EL (cell line): ENCODE measurements at regions not wholly inside any gene's neighbourhood (a gene's known extent, or its start where the extent isn't known, plus 50 kb on each side); places are given as distances from the start of the nearest gene placed in this dataset.

ENCODE experiments used
- DNase-seq: peaks from one replicate; pipeline ENCODE4 v3.0.0-alpha.2; 2016

DNA sequence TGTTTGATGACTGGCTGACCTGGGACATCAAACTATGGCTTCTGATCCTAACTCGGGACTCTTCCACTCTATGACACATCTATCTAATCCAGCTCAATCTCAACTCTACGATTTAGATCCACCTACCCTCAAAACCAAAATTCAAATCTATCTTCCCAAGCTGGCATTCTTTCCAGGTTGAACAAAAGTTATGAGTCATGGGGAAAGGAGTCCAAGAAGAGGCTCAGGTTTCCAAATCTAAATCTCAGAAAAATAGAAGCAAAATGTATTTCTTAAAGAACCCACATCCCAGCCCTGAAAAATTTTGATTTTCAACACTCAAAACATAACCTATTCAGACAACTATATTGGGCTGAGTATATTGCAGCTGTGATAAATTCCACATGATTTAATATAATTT lies 143.9 kb upstream of the IPO5 start:
- no peak for DNase-seq

DNA sequence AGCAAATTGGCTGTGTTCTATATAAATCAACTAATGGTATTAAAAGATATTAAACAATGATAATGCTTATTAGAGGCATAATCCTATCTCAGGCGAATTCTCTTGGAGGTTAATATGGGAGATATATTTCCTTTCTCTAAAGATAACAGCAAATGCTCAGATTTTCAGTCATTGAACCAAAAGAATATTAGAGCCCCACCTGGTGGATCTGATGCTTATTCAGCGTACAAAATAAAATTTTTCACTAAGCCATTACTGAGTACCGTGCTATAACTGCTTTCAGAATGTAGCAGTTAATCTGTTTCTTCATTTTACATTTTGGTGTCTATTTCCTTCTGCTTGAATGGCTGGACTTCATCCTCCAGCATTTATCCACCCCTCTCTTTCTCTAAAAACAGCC lies 143.3 kb upstream of the IPO5 start:
- DNase-seq = peak; percentile 3

DNA sequence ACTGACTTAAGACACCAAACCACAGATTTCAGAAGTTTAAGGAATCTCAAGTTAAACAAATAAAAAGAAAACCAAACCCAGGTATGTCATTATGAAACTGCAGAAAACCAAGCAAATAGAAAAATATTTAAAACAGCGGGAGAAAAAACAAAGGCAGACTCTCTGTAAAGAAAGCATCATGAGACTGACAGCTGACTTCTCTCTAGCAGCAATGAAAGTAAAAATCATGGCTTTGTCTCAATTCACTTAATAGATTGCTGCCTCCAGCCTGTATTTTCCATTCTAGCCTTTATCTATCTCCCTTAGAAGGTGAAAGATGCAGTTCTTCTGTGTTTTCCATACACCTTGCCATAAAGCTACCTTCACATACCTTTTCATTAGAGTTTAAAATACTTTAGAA lies 131.1 kb upstream of the IPO5 start:
- DNase-seq = no peak

DNA sequence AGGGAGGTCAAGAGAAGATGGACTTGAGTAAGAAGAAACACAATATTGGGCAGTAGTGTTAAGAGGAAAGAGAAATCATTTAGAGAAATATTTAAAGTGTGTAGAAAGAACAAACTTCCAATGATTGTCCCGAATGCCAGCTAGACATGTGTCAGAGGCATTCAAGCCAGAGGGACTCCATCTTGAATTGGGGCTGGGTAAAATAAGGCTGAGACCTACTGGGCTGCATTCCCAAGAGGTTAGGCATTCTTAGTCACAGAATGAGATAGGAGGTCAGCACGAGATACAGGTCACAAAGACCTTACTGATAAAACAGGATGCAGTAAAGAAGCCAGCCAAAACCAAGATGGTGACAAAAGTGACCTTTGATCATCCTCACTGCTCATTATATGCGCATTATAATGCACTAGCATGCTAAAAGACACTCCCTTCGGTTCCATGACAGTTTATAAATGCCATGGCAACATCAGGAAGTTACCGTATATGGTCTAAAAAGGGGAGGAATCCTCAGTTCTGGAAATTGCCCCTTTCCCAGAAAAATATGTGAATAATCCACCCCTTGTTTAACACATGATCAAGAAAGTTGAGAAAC lies 127.0 kb upstream of the IPO5 start:
- DNase-seq = no peak

DNA sequence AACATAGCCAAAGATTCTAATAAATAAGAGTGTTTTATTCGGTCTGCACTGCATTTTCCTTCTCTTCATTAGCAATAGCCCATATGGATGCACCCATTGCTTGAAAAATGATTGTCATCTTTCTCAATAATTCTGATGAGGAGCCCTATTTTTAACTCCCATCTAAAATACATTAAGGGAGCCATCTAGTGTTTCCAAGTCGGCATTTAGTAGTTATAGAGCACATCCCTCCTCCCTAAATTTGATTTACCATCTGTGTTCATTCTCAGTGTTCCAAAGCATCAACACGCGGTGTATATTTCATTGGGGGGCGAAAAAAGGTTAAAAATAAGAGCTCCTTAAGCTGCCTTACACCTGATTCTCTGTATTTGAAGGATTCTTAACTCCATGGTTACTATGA lies 119.2 kb upstream of the IPO5 start:
- no peak for DNase-seq

DNA sequence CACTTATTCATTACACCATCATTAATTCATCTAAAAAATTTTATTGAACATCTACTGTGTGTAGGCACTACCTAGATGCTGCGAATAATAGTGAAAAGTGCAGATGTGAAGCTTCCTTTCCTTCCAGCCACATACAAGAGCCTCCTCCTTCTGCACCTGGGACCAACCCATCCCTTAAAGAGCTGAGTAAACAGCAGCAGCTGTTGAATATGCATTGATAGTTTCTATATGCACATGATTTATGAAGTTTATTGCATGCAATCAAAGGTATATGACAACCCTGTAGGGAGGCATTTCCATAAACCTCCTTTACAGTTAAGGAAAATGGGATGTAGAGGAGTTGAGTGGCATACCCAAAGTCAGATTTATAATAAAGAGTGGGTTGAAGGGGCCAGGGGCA lies 110.3 kb upstream of the IPO5 start:
- no peak for DNase-seq

DNA sequence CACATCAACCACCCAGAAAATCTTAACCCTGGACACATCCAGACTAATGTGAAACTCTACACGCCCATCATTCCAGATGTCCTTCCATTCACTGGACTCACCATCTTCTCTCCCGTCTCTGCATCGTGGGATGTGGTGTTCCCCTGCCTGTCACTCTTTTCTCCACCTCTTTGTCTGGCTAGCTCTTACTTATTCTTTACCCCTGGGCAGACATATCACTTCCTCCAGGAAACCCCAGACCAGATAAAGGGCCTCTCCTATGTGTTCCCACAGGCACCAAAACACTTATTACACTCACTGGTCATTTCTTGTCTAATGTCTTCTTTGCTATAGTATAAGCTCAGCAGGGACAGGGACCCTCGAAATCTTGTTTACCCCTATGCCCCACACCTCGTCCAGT lies 109.3 kb upstream of the IPO5 start:
- no peak for DNase-seq

DNA sequence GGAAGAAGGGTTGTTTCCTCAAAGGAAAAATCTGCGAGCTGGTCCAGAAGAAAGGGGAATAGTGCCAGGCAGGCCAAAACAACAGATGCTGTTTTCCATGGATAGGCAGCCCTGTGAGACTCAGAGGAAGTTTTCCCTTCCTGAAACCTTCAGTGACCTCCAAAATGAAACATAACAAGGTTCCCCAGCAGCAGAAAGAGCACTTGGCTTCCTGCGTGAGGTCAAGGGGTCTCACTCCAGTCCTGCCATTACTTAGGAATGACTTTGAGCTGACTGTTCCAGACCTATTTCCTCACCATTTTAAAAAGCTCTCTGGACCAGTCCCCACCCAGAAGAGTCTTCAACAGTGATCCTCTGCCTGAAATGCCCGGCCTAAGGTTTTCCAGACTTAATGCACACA lies 104.6 kb upstream of the IPO5 start:
- DNase-seq = no peak

DNA sequence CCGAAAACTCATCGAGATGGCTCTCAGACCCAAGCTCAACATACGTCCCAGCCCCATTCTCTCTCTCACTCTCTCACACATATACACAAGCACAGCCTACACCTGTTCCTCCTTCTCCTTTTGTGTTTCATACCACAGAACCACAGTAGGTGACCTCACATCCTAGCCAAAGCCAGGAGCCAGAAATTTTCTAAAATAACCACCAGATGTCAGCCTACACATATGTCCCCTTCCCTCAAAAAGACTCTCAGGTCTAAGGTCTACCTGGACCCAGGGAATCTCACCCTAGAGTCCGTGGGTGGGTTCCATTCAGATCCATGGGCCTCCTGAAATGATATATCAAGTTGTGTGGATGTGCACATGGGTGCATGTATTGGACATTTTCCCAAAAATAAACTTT lies 104.2 kb upstream of the IPO5 start:
- peak; percentile 25 for DNase-seq

DNA sequence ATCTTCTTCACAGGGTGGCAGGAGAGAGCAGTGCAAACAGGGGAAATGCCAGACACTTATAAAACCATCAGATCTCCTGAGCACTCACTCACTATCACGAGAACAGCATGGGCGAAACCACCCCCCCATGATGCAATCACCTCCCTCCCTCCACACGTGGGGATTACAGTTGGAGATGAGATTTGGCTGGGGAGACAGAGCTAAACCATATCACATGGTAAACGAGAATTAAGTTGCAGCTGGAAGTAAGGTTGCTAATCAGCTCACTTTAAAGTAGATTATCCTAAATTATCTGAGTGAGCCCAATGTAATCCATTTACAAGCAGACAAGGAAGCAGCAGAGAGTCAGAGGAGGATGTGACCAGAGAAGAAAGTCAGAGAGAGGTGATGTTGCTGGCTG lies 102.2 kb upstream of the IPO5 start:
- DNase-seq = no peak

DNA sequence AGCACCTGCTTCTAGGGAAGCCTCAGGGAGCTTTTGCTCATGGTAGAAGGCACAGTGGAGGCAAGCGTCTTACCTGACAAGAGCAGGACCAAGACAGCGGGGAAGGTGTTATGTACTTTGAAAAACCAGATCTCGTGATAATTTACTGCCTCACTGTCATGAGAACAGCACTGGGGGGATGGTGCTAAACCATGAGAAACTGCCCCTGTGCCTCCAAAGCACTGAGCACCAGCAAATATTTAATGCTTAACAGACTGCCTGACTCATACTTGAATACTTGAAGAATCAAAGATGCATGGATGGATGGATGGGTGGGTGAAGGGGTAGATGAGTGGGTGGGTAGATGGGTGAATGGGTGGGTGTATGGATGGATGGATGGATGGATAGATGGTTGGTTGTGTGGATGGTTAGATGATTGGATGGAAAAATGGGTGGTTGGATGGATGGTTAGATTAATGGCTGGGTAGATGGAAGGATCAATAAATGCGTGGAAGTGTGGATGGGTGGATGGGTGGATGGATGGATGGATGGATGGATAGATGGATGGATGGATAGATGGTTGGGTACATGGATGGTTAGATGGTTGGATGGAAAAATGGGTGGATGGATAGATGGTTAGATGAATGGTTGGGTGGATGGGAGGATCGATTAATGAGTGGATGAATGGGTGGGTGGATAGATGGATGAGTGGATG lies 101.1 kb upstream of the IPO5 start:
- DNase-seq = no peak

DNA sequence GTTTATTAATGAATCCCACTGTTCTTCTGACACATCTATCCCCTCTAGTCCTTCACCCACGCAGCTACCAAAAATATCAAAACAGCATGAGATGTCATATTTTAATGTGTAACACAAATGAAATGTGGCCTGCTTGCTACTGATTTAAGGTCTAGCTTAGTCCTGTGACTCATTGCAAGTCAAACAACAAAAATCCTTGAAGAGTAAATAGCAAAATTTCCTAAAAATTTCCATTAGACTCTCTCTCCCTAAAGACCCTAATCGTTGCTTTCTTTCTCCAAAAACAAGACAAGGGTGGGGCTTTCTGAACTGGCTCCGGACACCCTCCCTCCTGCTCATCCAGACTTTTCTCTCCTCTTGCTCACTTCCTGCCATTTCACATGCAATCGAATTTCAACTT lies 99.9 kb upstream of the IPO5 start:
- DNase-seq = peak; percentile 39

DNA sequence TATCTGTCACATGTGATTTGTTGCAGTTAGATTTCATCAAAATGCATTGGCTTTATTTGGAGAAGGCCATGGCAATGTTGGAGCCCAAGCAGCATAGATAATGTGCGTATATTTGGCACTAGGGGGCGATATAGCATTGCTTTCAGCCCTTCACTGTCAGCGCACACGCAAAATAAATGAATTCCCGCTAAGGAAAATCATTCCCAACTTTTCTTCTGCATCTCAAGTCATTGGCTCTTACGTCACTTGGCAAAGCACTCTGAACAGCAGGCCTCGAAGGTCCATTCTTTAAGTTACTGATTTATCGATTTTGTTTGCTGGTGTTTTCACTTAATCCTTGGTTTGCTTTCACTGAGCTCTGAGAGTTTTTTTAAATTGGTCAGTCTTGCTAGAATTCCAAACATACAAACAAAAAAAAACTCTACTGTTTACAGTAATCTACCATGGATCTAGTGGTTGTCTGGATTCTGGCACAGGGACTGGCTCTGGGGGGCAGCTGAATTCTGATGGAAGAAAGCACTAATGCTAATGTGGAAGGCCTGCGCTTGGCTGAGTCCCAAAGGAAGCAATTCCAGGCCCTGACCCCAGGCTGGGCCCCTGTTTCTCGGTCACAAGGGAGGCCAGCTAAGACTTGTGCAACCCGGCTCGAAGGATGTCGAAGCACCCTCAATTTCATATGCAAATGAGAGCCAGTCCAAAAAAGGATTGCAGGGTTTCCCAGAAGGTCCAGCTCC lies 97.7 kb upstream of the IPO5 start:
- peak; percentile 80 for DNase-seq

DNA sequence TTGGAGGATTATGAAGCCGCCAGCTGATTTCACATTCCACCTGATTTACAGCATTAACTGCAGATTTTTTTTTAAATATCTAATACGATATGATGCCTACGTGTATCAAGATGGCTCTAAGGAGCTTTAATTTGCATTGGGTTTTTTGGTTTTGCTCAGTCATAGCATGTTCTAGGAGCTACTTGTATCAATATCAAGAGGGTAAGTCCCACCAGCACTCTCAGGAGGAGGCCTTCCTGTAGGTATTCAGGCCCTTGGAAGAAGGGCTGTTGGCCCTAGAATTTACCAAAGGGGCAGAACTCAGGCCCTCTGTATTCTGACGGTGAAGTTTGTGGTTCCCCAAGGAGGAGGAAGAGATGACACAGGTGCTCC lies 97.2 kb upstream of the IPO5 start:
- DNase-seq = no peak

DNA sequence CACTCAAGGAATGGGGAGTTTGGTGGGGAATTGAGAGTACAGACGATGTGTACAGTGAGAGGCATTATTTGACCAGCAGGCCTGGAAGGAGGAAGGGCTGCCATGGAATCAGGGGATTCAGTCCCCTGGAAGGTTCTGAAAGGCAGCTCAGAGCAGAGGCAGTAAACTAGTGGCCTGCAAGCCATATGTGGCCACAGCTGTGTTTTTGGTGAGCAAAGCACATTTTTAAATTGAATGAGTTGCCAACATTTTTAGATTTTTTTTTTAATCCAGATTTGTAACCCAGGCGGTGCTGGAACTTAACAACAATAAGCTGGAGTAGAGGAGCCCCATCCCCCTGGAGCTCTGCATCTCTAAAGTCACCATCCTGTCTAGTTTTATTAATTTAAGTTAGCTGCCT lies 95.3 kb upstream of the IPO5 start:
- no peak for DNase-seq

DNA sequence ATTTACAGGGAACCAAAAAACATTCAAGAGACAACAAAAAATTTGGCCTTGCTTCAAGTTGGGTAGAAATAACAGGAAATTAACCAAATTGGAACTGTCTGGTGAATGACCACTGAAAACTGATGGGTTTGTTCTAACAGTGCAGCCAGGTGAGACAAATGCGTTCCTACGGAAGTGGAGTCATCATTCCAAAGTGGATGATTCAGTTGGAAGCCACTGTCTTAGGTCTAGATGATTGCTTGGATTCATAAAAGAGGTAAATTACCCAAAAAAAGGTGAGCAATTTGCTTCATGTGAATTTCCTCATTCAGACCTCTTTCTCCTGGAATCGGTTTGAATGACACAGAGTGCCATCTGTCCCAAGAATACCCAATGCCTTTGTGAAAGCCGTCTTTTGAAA lies 87.1 kb upstream of the IPO5 start:
- DNase-seq = no peak

DNA sequence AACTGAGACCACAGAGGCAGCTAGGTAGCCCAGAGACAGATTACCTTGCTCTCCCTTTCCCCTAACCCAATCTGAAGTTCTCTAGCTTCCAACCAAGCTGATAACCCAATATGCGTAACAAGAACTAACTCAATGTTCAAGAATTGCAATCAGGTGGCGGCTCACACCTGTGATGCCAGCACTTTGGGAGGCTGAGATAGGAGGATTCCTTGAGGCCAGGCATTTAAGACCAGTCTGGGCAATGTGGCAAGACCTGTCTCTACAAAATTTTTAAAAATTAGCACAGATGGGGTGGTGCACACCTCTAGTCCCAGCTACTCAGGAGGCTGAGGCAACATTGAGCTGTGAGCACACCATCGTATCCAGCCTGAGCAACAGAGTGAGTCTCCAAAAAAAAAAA lies 86.7 kb upstream of the IPO5 start:
- DNase-seq = no peak

DNA sequence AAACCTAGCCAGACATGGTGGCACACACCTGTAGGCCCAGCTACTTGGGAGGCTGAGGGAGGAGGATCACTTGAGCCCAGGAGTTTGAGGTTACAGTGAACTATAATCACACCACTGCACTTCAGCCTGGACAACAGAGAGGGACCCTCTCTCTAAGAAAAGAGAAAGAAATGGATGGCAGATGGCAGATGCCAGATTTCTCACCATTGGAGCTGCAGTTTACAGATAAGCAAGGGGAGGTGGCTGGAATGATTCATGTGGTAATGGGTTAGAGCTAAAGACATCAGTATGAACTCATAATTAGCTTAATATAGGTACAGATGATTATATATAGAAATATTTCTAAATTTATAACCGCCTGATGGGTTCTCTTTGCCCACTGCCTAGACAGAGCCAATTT lies 80.1 kb upstream of the IPO5 start:
- no peak for DNase-seq

DNA sequence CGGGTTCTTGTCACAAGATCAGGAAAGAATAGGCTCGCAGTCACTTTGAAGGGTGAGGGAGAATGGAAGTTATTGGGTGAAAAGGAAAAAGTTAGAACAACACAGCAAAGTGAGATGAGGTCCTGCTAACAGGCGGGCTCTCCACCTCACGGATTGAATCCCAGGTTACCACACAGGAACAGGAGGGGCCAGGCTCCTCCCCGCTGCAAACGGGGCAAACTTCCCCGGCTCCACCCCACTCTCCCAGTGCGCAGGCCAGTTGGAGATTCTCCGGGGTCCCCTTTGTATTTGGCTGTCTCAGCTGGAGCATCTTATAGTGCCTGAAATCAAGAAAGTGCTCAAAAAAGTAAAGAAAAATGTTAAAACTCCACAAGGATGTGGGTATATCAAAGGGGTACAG lies 78.3 kb upstream of the IPO5 start:
- DNase-seq = no peak

DNA sequence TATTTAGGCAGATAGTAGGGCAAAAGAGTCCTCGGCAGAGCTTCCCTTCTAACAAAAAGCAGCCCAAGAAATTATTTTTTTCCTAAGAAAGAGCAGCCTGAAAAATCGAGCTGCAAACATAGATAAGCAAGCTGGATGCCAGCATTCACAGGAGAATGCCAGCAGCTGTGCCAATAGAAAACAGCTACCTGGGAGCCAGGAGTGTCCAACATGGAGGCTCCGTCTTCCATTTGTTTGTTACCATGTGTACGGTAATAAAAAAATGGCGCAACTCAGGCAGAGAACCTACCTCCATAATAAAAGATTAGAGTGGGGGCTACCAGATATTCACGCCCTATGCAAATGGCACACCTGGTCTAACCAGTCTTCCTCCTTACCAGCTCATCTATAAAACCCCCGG lies 77.6 kb upstream of the IPO5 start:
- no peak for DNase-seq

DNA sequence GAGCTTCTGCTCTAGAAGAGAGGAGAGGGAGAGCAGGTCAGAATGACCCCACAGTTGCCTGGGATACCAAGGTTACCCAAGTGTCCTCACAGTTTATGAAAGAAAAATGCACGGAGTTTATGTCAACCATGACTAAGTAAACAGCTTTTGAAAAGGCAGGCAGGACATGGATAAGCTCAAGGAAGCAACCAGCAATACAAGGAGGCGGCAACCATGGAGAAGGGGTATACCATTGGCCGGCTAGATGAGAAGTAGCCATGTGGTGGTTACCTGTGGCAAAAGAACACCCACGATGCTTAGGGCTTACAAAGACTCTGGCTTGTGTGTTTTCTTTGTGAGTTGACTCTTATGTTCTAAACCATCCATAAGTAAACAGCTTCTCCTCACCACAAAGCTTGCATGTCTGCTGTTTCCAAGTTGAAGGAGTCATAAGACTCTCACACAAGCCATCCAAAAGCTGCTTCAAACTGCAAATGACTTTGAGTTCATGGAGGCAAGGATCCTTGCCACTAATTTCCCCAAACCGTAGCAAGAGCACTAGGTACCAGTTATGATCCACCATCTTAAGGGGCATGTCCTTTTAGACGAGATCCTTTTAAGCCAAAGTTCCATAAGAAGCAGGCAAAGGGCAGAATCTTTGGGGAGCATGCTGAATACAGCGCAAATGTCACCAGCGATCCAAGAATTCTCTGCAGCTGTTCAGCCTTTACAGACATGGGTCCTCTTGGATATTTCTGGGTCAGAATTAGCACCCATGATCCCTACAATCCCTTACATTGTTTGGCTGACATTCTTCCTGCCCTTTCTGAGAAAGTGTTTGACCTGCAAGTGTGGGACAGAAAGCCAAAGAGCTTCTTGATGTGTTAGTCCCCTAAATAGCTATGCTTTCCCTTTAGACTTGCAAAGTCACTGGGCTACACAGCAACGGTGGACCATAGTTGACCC lies 74.8 kb upstream of the IPO5 start:
- no peak for DNase-seq

DNA sequence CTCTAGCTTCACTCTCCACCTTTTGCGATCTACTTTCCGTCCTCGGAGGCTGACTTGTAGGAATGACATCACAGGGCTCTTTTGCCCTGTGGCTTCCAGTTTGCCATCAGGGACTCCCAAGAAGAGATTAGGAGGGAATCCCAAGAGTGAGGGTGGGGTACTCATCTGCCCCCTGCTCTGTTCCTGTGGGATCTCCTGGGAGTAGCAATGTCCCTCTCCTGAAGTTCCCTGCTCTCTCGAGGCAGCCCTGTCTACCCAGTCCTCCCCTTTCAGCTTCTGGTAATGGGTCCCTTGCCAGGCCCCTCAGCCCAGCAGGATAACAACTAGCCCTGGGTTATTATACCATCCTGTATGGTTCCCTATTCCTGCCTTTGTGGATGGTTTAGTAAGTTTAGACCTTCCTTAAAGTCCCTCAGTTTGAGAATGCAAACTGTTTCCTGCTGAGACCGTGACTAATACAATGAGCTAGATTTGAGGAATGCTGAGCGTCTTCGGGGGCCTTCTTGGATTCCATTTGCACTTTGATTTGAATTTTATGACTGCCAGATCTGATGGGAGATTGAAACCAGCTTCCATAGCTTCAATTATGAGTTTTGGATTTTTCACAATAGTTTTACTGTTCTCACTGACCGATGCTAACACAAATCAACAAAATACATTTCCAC lies 73.7 kb upstream of the IPO5 start:
- DNase-seq = peak; percentile 93

DNA sequence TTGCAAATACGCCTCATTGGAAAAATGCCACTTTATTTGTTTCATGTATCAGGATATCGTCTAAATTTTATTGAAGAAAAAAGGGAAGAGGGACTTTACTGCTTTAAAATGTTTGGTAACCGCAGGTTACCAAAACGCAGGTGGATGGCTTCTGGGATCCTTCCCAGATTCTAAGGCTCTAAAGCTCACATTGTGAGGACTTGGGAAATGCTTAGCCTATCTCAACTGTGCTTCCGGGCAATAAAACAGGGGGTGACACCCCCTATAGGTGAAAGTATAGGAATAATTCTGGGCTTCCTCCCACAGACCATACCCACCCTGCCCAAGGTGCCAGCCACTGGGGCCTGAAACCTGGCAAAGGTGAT lies 73.2 kb upstream of the IPO5 start:
- DNase-seq = no peak
